ENCODE measurements at regions not wholly inside any gene's neighbourhood (a gene's known extent, or its start where the extent isn't known, plus 50 kb on each side); places are given as distances from the start of the nearest gene placed in this dataset.
A peak's percentile ranks its signal among the peaks of the same experiment; 100 is the strongest.

GRCh38 chr3:101042996-101043686 lies 49.9 kb upstream of the ABI3BP start:
- CTCF ChIA-PET: interaction anchor here (0.6 to 1.4 kb wide), 2 partner anchors 12 to 25 kb away, joined by 3 read pairs; no protein-coding TSS in a partner anchor
- no peak overlapping the region for H3K56ac ChIP-seq (ENCODE audit: extremely low read depth, insufficient read depth, low read length)
- intact Hi-C loops (cut with micrococcal nuclease): no loop called here
- no peak overlapping the region for H2BK120ac ChIP-seq (ENCODE audit: low read depth, low read length)
- H3K27ac ChIP-seq (ENCODE audit: insufficient read depth, low read length): no peak overlapping the region
- H2BK20ac ChIP-seq (ENCODE audit: low read depth, low read length): 0 out of 2 replicates have a peak overlapping the region, but pooled peaks have one; percentile 6
- no peaks in the 10 kb centered on the region for H3K9me1 ChIP-seq (ENCODE audit: insufficient read depth, low read length)
- POLR2A ChIA-PET (ENCODE audit: unreplicated experiment): no interaction called here
- peaks cover 3% of the 10 kb centered on the region; the same call in 1 of the 2 replicates for H3K4me1 ChIP-seq (ENCODE audit: control insufficient read depth, insufficient read depth, low read length)
- BruUV-seq (replicated peaks): no TSS peak
- H2AFZ ChIP-seq (replicated peaks; ENCODE audit: low read length, poor library complexity): no peak overlapping the region
- no peak overlapping the region for H2BK15ac ChIP-seq (ENCODE audit: low read depth, low read length)
- no peaks in the 10 kb centered on the region for H3K36me3 ChIP-seq (ENCODE audit: control insufficient read depth, insufficient read depth, low read length)
- dilution Hi-C loops (cut with HindIII; ENCODE audit: low sequenced_read_pairs, unreplicated experiment): no loop called here
- no peaks in the 10 kb centered on the region for H3K79me1 ChIP-seq (ENCODE audit: low read depth in 1 of 2, low read length in 2 of 2)
- H3K18ac ChIP-seq (ENCODE audit: low read depth, low read length): peak overlapping the region; percentile 4; the same call in 1 of the 2 replicates
- H3K4ac ChIP-seq (ENCODE audit: low read depth, low read length): no peak overlapping the region
- no peak overlapping the region for H3K23ac ChIP-seq (ENCODE audit: low read depth, low read length)
- H4K8ac ChIP-seq (ENCODE audit: low read depth in 2 of 2, low read length in 2 of 2): no peak overlapping the region
- H4K20me1 ChIP-seq (ENCODE audit: insufficient read depth, low read length): no peaks in the 10 kb centered on the region
- in situ Hi-C loops (cut with MboI; ENCODE audit: low sequenced_read_pairs): no loop called here
- no peak overlapping the region for H3K14ac ChIP-seq (replicated peaks; ENCODE audit: low read depth, low read length)
- peak; percentile 76 for DNase-seq
- H3K27me3 ChIP-seq (ENCODE audit: control insufficient read depth, insufficient read depth, low read length): no peaks in the 10 kb centered on the region
- H3K9ac ChIP-seq (ENCODE audit: low read depth, low read length): no peak overlapping the region
- ATAC-seq (ENCODE audit: low read depth): peak; percentile 56
- H2BK5ac ChIP-seq (ENCODE audit: low read depth, low read length, poor library complexity, severe bottlenecking): peak overlapping the region; percentile 54
- H3K4me3 ChIP-seq (ENCODE audit: insufficient read depth, low read depth, low read length): no peak overlapping the region
- no peak overlapping the region for H2AK5ac ChIP-seq (ENCODE audit: low read depth, low read length)
- no peaks in the 10 kb centered on the region for H3K9me3 ChIP-seq (ENCODE audit: control insufficient read depth, insufficient read depth, low read length)
- TF ChIP-seq USF2 (IDR thresholded peaks at IDR 0.05; ENCODE audit: low read depth, low read length) (no peak), POLR2A (IDR thresholded peaks at IDR 0.05; ENCODE audit: low read depth, low read length) (no peak), ELK1 (IDR thresholded peaks at IDR 0.05; ENCODE audit: borderline replicate concordance, low read depth, low read length) (no peak), NFE2L2 (IDR thresholded peaks at IDR 0.05; ENCODE audit: low read depth, low read length) (no peak)
- no peak overlapping the region for H2AK9ac ChIP-seq (replicated peaks; ENCODE audit: low read depth, low read length, poor library complexity)
- H4K91ac ChIP-seq (ENCODE audit: insufficient read depth, low read depth, low read length): no peak overlapping the region
- no peak overlapping the region for H4K5ac ChIP-seq (ENCODE audit: low read depth, low read length)
- H3K4me2 ChIP-seq (ENCODE audit: low read depth, low read length): peak overlapping the region; percentile 8; the same call in 1 of the 2 replicates

All from IMR-90 (cell line).